A673 (cell line): ENCODE measurements at regions not wholly inside any gene's neighbourhood (a gene's known extent, or its start where the extent isn't known, plus 50 kb on each side); places are given as distances from the start of the nearest gene placed in this dataset.

Source experiments
- BruUV-seq: library from RNA; stranded (reverse); fragments of 400-500 nt; replicated peaks from 2 replicates; lab custom pipeline; 2021; lab: Mats Ljungman, UMichigan
- CTCF ChIA-PET: fragments of 300-600 bp; sonication (Branson Sonifier 250); formaldehyde crosslinking; loops from one replicate; lab custom pipeline; 2022; ENCODE audit warnings: antibody characterized with exemption; lab: Charles Lee
- POLR2A ChIA-PET: fragments of 300-600 bp; sonication (Branson Sonifier 250); formaldehyde crosslinking; loops from one replicate; lab custom pipeline; 2022; ENCODE audit warnings: antibody characterized with exemption; ENCODE audit not compliant: low non-redundant PET; lab: Charles Lee
- DNase-seq: peaks from one replicate; pipeline ENCODE4 v3.0.0-alpha.2; 2015; ENCODE audit warnings: low spot score
- H3K27ac ChIP-seq: fragments of 200-600 bp; sonication (generic); 2 replicates; pipeline ENCODE4 v1.5.1; 2016; ENCODE audit warnings: mixed run types, low read depth, mild to moderate bottlenecking, mixed read lengths, antibody characterized with exemption, low read length; ENCODE audit not compliant: poor library complexity, severe bottlenecking
- H3K27me3 ChIP-seq: fragments of 200-600 bp; sonication (generic); replicated peaks from 2 replicates; pipeline ENCODE4 v1.6.1; 2017; ENCODE audit warnings: mixed run types, low read depth, mild to moderate bottlenecking, mixed read lengths, antibody characterized with exemption, low read length; ENCODE audit not compliant: insufficient read depth, poor library complexity
- H3K36me3 ChIP-seq: fragments of 200-600 bp; sonication (generic); 2 replicates; pipeline ENCODE4 v1.6.1; 2016; ENCODE audit warnings: mixed run types, mild to moderate bottlenecking, mixed read lengths, antibody characterized with exemption, low read length; ENCODE audit not compliant: insufficient read depth, poor library complexity, severe bottlenecking
- H3K4me1 ChIP-seq: fragments of 200-600 bp; sonication (generic); 2 replicates; pipeline ENCODE4 v1.6.1; 2017; ENCODE audit warnings: mixed run types, mild to moderate bottlenecking, mixed read lengths, antibody characterized with exemption, low read length; ENCODE audit not compliant: insufficient read depth, poor library complexity, severe bottlenecking
- H3K4me3 ChIP-seq: fragments of 200-600 bp; sonication (generic); 2 replicates; pipeline ENCODE4 v1.5.1; 2016; ENCODE audit warnings: low read depth, mixed run types, mild to moderate bottlenecking, mixed read lengths, low read length; ENCODE audit not compliant: poor library complexity, severe bottlenecking
- H3K9me3 ChIP-seq: fragments of 200-600 bp; sonication (generic); 2 replicates; pipeline ENCODE4 v1.6.1; 2016; ENCODE audit warnings: mixed run types, low read depth, mild to moderate bottlenecking, mixed read lengths, antibody characterized with exemption, low read length; ENCODE audit not compliant: poor library complexity, severe bottlenecking
- CTCF ChIP-seq: fragments of 300-800, 200-600 bp; sonication (generic); conservative IDR thresholded peaks from 2 replicates; pipeline ENCODE4 v1.5.1; 2017; ENCODE audit warnings: low read depth, mild to moderate bottlenecking, antibody characterized with exemption, low read length, moderate library complexity, mixed read lengths
- EZH2 ChIP-seq: fragments of 200-600 bp; sonication (generic); IDR thresholded peaks from 2 replicates; pipeline ENCODE4 v1.6.1; 2017; ENCODE audit warnings: borderline replicate concordance, low read depth, mild to moderate bottlenecking, mixed read lengths, antibody characterized with exemption, low read length; ENCODE audit not compliant: poor library complexity, severe bottlenecking
- intact Hi-C: fragments of 100-400 bp; cut with micrococcal nuclease; formaldehyde crosslinking; loops from one replicate; pipeline ENCODE4 v1.10.0; 2022; ENCODE audit not compliant: unreplicated experiment

DNA sequence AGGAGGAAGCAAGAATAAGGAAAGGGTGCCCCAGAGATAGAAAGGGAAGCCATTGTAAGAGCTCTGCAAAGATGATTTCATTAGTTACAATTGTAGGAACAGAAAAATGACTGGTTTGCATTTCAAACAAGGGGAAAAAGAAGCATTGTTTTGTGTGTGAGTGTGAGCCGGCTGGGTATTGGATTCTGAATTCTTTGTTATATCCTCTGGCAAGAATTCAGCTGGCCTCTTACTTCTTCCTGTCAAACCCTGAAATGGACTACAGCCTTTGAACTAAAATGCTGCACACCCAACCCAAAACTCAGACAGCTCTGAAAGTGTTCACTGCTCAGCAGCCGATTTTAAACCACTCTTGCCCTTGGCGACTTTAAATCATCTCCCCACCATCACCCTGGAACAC is 461.3 kb downstream of the PMP22 start:
- no peak overlapping the region for H3K4me3 ChIP-seq
- intact Hi-C loops = no loop called here
- no TSS peak for BruUV-seq
- ChIA-PET CTCF (no interaction called here), POLR2A (no interaction called here)
- TF ChIP-seq EZH2 (no peak), CTCF (no peak)
- no peak overlapping the region for H3K27ac ChIP-seq
- no peaks in the 10 kb centered on the region for H3K27me3 ChIP-seq
- H3K36me3 ChIP-seq = no peaks in the 10 kb centered on the region
- peaks cover 36% of the 10 kb centered on the region for H3K9me3 ChIP-seq
- DNase-seq = no peak
- H3K4me1 ChIP-seq = no peaks in the 10 kb centered on the region

DNA sequence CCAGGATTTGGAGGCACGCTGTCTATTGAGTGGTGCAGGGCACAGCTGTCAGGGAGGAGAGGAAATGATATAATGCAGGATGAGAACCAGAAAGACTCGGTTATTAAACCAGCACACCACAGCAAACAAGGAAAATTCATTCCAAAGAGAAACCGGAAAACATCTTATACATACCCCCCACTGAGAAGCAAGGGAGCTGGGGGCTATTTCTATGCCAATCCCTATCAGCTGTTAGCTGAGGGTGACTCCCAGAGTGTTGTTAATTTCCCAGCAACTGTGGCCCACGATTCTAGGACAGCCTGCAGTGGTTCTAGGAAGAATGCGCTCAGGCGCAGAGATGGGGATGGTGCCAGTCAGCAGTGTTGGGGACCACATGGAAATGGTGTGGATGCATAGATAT is 467.3 kb downstream of the PMP22 start:
- POLR2A ChIA-PET = no interaction called here

DNA sequence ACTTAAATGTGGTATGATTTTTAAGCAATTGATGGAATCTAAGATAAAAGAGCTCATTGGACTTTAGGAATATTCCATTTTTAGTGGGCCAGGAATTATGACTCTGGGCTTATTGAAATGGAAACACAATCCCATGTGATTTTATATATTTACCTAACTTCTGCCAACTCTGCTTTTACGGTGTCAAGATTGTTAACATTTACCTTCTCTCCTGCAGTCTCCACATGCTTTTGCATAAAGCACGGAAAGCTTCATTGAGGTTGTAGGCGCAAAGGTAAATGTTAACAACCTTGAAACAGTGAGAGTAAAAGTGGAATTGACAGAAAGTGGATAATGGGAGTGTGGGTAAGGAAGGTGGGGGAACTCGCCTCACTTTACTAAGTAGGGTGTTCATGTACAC is 468.1 kb downstream of the PMP22 start:
- POLR2A ChIA-PET = no interaction called here
- no peaks in the 10 kb centered on the region for H3K27me3 ChIP-seq
- no peaks in the 10 kb centered on the region for H3K4me1 ChIP-seq
- no peaks in the 10 kb centered on the region for H3K36me3 ChIP-seq
- intact Hi-C loops = no loop called here
- DNase-seq = no peak
- TF ChIP-seq CTCF (no peak), EZH2 (no peak)
- H3K4me3 ChIP-seq = no peak overlapping the region
- peaks cover 24% of the 10 kb centered on the region for H3K9me3 ChIP-seq
- H3K27ac ChIP-seq = no peak overlapping the region
- BruUV-seq = no TSS peak
- CTCF ChIA-PET = no interaction called here

More for the DNA sequence above, 467.3 kb downstream of the PMP22 start:
- DNase-seq = no peak
- Histone ChIP-seq H3K27ac (no peak overlapping the region), H3K4me1 (no peaks in the 10 kb centered on the region), H3K9me3 (peaks cover 24% of the 10 kb centered on the region), H3K27me3 (no peaks in the 10 kb centered on the region), H3K4me3 (no peak overlapping the region), H3K36me3 (no peaks in the 10 kb centered on the region)
- TF ChIP-seq CTCF (no peak), EZH2 (no peak)
- intact Hi-C loops = no loop called here
- no TSS peak for BruUV-seq
- CTCF ChIA-PET = no interaction called here

DNA sequence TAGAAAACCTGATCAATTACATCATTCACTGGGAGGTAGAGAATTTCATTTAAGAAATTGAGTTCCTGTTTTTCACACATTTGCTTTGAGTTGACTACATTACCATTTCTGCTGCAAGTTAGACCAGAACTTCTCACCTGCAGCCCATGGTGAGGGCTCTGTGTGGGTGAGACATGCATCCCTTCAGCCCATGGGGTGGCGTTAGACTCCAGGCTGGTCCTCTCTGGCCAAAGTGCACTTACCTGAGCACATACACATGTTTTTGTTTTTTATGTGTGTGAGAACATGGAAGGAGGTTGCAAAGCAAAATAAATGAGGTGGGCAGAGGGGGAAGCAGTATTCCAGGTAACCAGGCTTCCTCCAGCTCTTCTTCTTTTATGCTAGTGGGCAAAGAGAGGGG is 470.2 kb downstream of the PMP22 start:
- DNase-seq = no peak
- H3K27ac ChIP-seq = no peak overlapping the region
- intact Hi-C loops = no loop called here
- TF ChIP-seq CTCF (no peak), EZH2 (no peak)
- H3K36me3 ChIP-seq = no peaks in the 10 kb centered on the region
- no peaks in the 10 kb centered on the region for H3K4me1 ChIP-seq
- ChIA-PET POLR2A (no interaction called here), CTCF (no interaction called here)
- BruUV-seq = no TSS peak
- peaks cover 15% of the 10 kb centered on the region for H3K9me3 ChIP-seq
- no peaks in the 10 kb centered on the region for H3K27me3 ChIP-seq
- H3K4me3 ChIP-seq = no peak overlapping the region
